HT-29 (cell line): ENCODE measurements at regions not wholly inside any gene's neighbourhood (a gene's known extent, or its start where the extent isn't known, plus 50 kb on each side); places are given as distances from the start of the nearest gene placed in this dataset.

Source experiments
- DNase-seq: peaks from one replicate; pipeline ENCODE4 v3.0.0-alpha.2; 2015; ENCODE audit warnings: low spot score

DNA sequence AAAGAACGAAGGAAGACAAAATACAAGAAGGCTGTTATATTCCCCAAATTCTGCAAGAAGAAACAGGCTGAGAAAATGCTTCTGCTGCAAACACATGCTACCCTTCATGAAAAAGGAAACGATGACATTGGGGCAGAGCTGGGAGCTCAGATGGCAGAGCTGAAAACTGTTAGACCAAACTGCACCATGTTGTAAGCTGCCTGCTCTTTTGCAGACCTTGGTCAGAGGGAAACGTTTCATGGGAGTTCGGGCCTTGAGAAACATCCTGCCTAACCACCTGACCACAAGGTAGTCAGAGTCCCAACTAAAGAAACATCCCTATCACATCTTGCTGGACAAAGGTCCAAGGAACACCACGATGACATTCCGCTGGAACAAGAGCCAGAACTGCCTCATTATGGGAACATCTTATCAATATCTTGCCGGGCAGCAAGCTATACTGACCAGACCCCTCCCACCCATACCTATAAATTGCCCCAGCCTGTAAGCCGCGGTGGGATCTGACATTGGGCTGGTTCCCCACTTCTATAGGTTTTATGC, 110.7 kb upstream of the CTSC start:
- no peak for DNase-seq

GRCh38 chr11:88447281-88447680, 109.7 kb upstream of the CTSC start:
- DNase-seq, result no peak

- no peak for DNase-seq
These were observed 101.8 kb upstream of the CTSC start for GRCh38 chr11:88439356-88439755.

DNA sequence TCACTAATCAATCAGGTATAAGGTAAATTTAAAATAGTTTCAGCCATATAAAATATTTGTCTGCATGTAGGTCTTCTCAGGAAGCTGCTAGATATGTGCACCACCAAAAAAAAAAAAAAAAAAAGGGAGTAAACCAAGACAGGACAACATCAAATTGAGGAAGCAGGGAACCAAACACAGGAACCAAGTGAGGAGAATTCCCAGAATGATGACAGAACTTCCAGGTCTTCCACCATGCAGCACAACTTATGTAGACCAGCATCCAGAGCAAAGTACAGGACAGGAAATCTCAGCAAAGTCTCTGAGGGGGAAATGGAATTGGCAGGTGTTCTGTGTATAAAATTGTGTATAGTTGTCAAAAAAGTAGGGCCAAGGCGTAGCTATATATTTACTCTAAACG, 101.2 kb upstream of the CTSC start:
- DNase-seq, result no peak

- DNase-seq, result no peak
These were observed 97.9 kb upstream of the CTSC start for GRCh38 chr11:88435415-88435814.

DNA sequence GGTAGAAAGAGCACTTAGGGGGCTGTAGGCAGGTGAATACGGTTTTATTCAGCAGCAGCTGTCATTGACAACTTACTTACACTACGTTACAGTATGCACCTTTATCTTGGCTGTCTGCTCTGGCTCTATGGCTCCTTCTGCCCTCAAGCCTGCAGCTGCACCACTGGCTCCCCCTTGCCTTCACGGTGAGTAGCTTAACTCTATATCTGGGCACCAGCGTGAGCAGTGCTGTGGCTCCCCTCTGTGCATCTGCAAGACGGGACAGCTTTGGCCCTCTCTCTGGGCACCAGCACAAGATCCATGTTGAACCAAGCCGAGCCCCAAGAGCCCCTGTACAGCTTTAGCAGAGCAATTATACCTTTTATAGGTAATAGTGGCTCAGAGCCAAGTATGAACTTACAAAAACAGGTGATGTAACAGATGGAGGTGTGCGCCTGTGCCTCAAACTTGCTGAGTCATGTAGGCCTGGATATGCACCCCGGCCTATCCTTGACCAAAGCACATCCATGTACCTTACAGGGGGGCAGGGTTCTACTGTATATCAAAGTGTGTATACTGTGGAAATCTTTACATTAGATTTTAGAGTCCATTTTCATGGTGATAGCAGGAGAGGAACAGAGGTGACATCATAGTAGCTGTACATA, 96.9 kb upstream of the CTSC start:
- DNase-seq, result no peak

- no peak for DNase-seq
These were observed 96.1 kb upstream of the CTSC start for GRCh38 chr11:88433536-88434230.

DNA sequence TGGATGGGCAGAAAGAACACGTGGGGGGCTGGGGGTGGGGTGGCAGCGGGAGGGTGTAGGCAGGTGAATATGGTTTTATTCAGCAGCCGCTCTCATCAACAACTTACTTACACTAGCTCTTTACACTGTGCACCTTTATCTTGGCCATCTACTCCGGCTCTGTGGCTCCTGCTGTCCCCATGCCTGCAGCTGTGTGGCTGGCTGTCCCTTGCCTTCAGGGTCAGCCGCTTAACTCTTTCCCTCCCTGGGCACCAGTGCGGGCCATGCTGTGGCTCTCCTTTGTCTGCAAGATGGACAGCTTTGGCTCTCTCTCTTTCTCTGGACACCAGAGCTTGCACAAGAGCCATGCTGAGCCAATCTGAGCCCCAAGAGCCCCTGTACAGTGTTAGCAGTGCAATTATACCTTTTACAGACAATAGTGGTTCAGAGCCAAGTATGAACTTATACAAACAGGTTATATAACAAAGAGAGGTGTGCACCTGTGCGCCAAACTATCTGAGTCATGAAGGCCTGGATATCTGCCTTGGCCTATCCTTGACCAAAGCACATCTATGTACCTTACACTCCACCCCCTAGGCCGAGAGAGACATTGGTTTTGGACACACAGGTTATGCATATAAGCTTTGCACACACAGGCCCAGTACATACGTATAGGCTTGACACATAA, 94.3 kb upstream of the CTSC start:
- no peak for DNase-seq

DNA sequence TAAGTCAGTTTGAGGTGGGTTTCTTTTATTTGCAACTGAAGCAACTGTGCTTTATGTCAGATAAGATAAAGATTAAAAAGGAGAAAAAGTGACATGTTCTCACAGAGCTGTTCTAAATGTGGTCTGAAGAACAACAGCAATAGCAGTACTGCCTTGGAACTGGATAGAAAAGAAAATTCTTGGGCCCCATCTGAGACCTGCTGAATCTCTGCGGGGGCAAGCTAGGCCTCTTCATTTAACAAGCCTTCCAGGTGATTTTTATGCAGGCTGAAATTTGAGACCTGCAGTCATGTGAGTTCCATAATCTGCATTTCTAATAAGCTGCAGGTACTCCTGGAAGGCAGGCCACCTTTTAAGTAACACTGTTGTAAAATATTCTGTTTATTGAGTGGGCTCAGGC, 91.4 kb upstream of the CTSC start:
- DNase-seq, result no peak

GRCh38 chr11:88427719-88428118, 90.2 kb upstream of the CTSC start:
- no peak for DNase-seq

- no peak for DNase-seq
These were observed 87.3 kb upstream of the CTSC start for GRCh38 chr11:88424881-88425280.

DNA sequence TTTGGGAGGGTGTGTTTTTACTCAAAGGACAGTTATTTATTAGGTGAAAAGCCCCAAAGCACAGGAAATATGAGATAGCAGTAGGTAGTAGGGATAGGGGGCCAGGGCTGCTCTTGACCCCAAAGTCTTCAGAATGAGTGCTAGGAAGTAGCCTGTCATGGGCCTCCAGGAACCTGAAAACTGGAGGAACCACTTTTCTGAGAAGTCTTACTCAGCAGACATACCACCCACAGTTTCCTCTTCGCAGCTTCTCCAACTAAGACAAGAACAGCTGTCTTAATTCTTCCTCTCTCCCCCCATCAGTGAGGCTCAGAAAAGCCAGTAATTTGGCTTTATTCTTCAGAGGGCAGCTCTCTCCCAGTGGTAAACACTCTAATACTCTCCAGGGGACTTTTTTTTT, 84.0 kb upstream of the CTSC start:
- DNase-seq, result peak; percentile 30

GRCh38 chr11:88420165-88420791, 82.7 kb upstream of the CTSC start:
- DNase-seq, result no peak

DNA sequence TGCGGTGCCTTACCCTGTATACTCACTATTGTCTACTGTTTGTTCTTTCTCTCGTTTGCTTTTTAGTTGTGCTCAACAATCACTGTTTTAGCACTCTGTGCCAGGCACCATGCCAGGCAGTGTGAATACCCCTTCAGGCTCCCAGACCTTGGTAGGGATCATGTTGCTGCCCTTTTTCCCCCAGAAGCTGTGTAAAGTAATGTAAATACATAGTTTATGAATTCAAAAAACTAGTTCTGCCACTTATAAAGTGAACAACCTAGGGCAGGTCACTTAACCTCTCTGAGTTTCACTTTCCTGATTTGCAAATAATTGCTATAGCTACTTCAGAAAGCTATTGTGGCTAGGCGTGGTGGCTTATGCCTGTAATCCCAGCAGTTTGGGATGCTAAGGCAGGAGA, 81.0 kb upstream of the CTSC start:
- DNase-seq, result peak; percentile 16

DNA sequence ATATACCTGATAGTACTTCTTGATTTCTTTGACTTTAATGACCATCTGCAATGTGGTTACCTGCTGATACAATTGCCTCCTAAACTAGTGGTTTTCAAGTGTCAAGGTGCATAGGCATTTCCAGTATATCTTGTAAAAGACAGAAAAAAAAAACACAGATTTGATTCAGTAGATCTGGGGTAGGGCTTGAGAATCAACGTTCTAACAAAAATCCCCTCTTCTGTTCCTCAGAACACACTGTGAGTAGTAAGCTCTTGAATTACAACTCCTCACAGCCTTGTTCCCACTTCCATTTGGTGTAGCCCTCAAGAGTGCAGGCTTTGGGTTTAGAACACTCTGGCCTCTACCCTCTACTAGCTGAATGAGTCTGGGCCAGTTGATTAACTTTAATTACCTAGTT, 78.0 kb upstream of the CTSC start:
- no peak for DNase-seq

DNA sequence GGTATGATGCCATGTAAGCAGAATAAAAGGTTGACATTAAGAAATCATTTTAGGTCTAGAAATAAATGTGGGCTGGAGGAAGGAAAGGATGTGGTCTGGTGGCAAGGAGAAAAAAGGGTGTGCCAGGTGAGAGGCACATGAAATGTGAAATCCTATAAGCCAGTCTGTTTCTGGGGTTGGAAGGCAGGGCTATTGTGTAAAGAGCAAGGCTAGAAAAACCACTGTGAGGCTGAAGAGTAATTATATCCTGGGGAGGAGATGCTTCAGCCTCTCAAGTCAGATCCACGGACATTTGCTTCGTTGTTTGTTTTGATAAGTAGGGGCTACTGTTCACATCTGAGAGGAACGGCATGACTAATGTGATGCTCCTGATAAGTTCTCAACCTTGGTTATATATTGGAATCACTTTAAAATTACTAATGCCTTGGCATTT, 77.5 kb upstream of the CTSC start:
- DNase-seq, result peak; percentile 41

DNA sequence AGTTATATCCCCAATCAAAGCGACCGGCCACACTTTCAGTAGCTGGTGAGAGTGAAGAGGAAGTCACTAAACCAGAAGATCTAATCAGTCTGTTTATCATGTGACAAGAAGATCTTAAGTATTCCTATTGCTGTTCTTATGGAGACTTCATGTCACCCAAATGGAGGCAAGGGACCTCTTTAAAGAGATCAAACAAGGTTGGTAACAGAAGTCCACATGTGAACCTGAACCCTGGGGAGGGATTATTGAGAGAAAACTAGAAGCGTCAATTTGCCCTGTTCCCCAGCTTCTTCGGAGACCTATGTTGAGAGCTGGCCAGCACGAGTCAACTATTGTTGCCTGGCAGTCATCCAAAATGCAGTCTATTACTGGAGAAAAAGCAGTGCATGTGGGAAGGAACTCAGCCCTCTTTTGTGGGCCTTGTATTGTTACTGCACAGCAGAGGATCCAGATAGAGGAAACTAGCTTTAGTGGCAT, 76.9 kb upstream of the CTSC start:
- DNase-seq, result peak; percentile 77

- DNase-seq, result no peak
These were observed 73.7 kb upstream of the CTSC start for GRCh38 chr11:88411265-88411664.

- DNase-seq, result no peak
These were observed 73.1 kb upstream of the CTSC start for GRCh38 chr11:88410656-88411055.

DNA sequence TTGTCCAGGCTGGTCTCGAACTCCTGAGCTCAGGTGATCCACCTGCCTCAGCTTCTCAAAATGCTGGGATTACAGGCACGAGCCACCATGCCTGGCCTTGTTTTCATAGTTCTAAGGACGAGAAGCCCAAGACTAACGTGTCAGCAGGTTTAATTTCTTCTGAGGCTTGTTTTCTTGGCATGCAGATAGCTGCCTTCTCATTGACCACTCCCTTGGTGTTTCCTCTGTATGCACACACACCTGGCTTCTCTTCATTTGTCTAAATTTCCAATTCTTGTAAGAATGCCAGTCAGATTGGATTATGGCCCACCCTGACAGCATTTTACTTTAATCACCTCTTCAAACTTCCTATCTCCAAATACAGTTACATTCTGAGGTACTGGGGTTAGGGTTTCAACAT, 72.5 kb upstream of the CTSC start:
- DNase-seq, result no peak

DNA sequence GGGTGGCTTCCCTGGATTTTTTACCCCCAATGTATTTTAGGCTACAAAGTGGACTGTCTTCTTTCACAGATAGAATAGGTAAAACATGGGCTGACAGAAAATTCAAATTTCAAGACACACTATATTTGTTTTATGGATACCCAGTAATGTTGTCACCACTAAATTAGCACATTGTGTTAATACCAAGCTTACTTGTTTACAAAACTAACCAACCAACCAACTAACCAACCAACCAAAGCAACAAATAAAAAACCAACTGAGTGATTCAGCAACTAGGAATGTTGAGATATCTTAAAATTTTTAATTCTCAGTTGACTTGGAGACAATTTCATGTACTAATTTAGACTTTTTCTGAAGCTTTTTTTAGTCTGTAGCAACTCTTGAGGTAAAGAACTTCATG, 69.3 kb upstream of the CTSC start:
- DNase-seq, result no peak

DNA sequence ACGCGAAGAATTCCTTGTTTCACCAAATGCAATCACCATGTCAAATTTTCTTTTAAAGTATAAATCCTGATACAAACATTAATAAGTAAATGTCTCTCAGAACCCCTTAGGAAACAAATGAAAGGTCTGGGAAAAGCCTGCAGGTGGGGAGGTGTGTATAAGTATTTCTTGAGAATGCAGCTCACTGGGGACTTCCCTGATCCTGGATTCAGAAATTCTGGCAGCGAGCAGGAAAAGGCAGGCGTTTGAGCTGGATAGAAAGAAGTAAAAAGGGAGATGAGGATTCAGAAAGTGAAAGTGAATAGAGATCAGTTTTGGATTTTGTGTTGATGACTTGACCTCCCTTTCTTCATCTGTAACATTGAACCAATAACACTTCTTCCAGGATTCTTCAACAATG, 68.3 kb upstream of the CTSC start:
- no peak for DNase-seq
